Nephron progenitor cell (in vitro differentiated cells): ENCODE measurements at regions not wholly inside any gene's neighbourhood (a gene's known extent, or its start where the extent isn't known, plus 50 kb on each side); places are given as distances from the start of the nearest gene placed in this dataset.

Source experiments
- DNase-seq: peaks from one replicate; pipeline ENCODE4 v3.0.0; 2021
- H3K27ac Mint-ChIP-seq: 2 replicates; pipeline ENCODE4 v1.8.0; 2021; ENCODE audit warnings: mild to moderate bottlenecking, moderate library complexity, mixed read lengths
- H3K27me3 Mint-ChIP-seq: 2 replicates; pipeline ENCODE4 v1.8.0; 2021; ENCODE audit warnings: mild to moderate bottlenecking, low read depth, mixed read lengths; ENCODE audit not compliant: poor library complexity
- H3K36me3 Mint-ChIP-seq: 2 replicates; pipeline ENCODE4 v1.8.0; 2021; ENCODE audit warnings: low read depth, mixed read lengths
- H3K4me1 Mint-ChIP-seq: 2 replicates; pipeline ENCODE4 v1.8.0; 2021; ENCODE audit warnings: mixed read lengths
- H3K4me3 Mint-ChIP-seq: 2 replicates; pipeline ENCODE4 v1.8.0; 2021; ENCODE audit warnings: mild to moderate bottlenecking, moderate library complexity, mixed read lengths
- H3K9me3 Mint-ChIP-seq: 2 replicates; pipeline ENCODE4 v1.8.0; 2021; ENCODE audit warnings: mild to moderate bottlenecking, moderate library complexity, mixed read lengths
- CTCF ChIP-seq: fragments of 200-600 bp; sonication (generic); IDR thresholded peaks from 2 replicates; pipeline ENCODE4 v1.5.0; 2021; ENCODE audit warnings: antibody characterized with exemption

- Mint-ChIP-seq H3K9me3 (peaks cover 29% of the 10 kb centered on the region), H3K4me3 (no peak overlapping the region)
- TF ChIP-seq CTCF: no peak
Observed at GRCh38 chr2:234853729-234854128, 98.1 kb upstream of the SH3BP4 start.

DNA sequence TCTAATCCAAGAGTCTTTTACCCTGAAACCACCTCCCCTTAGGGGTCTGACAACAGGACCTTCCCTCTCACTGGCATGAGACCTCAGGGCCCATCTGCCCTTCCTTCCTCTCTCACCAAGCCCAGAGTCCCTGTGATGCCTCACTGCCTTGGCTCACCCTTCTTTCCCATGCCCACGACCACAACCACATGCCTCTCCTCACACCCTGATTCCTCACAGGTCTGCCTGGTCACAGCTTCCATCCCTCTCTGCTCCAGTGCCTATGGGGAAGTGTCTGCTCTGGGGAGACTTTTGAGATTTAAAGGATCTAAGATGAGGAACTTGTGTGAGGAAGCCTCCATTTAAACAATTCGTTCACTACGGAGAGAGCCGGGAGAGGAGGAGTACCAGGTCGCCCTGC is 98.9 kb upstream of the SH3BP4 start:
- Mint-ChIP-seq H3K9me3 (peaks cover 29% of the 10 kb centered on the region), H3K4me3 (no peak overlapping the region), H3K36me3 (peaks cover 13% of the 10 kb centered on the region), H3K27ac (no peak overlapping the region), H3K27me3 (no peaks in the 10 kb centered on the region), H3K4me1 (peaks cover 40% of the 10 kb centered on the region)
- no peak for DNase-seq
- no peak for TF ChIP-seq CTCF

More at GRCh38 chr2:234853729-234854128, 98.1 kb upstream of the SH3BP4 start:
- Mint-ChIP-seq H3K36me3 (peaks cover 13% of the 10 kb centered on the region), H3K27ac (no peak overlapping the region), H3K4me1 (peaks cover 36% of the 10 kb centered on the region), H3K27me3 (no peaks in the 10 kb centered on the region)
- DNase-seq: no peak

DNA sequence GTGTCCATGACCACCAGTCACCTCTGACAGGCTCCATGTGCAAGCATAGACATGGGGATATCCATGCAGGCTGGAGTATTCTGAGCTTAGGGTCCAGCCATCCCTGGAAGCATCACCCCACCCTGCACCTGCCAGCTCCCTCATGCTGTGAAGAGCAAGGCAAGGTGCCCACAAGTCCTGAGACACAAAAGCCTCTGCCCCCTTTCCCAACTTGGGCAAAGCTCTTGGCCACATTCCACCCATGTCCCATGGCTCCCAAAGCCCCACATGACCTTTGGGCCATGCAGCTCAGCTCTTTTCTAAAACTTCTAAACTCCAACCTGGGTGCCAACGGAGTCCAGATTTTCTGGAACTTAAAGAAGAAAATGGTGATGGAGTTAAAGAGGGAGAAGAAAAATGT is 99.8 kb upstream of the SH3BP4 start:
- Mint-ChIP-seq H3K4me3 (no peak overlapping the region), H3K27ac (no peak overlapping the region), H3K27me3 (no peaks in the 10 kb centered on the region), H3K4me1 (peaks cover 43% of the 10 kb centered on the region), H3K36me3 (peaks cover 13% of the 10 kb centered on the region), H3K9me3 (peaks cover 29% of the 10 kb centered on the region)
- DNase-seq: no peak
- no peak for TF ChIP-seq CTCF

- no peak for TF ChIP-seq CTCF
- peaks cover 48% of the 10 kb centered on the region for H3K4me1 Mint-ChIP-seq
- DNase-seq: no peak
- no peak overlapping the region for H3K4me3 Mint-ChIP-seq
- H3K27me3 Mint-ChIP-seq: no peaks in the 10 kb centered on the region
- no peak overlapping the region for H3K27ac Mint-ChIP-seq
- peaks cover 29% of the 10 kb centered on the region for H3K9me3 Mint-ChIP-seq
- H3K36me3 Mint-ChIP-seq: peaks cover 13% of the 10 kb centered on the region
Observed at GRCh38 chr2:234851451-234851850, 100.4 kb upstream of the SH3BP4 start.

- no peaks in the 10 kb centered on the region for H3K27me3 Mint-ChIP-seq
- no peak overlapping the region for H3K4me3 Mint-ChIP-seq
- H3K9me3 Mint-ChIP-seq: peaks cover 28% of the 10 kb centered on the region
Observed at GRCh38 chr2:234850818-234851217, 101.0 kb upstream of the SH3BP4 start.

More at GRCh38 chr2:234850818-234851217, 101.0 kb upstream of the SH3BP4 start:
- Mint-ChIP-seq H3K36me3 (peaks cover 13% of the 10 kb centered on the region), H3K27ac (no peak overlapping the region), H3K4me1 (peaks cover 54% of the 10 kb centered on the region)
- TF ChIP-seq CTCF: no peak
- DNase-seq: no peak
